Left ventricle myocardium inferior (tissue), 1 donor: ENCODE measurements at regions not wholly inside any gene's neighbourhood (a gene's known extent, or its start where the extent isn't known, plus 50 kb on each side); places are given as distances from the start of the nearest gene placed in this dataset.
"Not testable (repeated sequence)": the region's sequence is repeated elsewhere in the genome, so short reads cannot be mapped to it uniquely, and the experiment has no call there.

Source experiments
- DNase-seq: peaks from one replicate; pipeline ENCODE4 v3.0.0-alpha.2; 2020
- H3K27ac ChIP-seq: fragments of 200-600 bp; replicated peaks from 2 replicates; pipeline ENCODE4 v1.8.0; 2021
- H3K27me3 ChIP-seq: fragments of 200-600 bp; 2 replicates; pipeline ENCODE4 v1.8.0; 2021; ENCODE audit warnings: low read depth
- H3K36me3 ChIP-seq: fragments of 200-600 bp; 2 replicates; pipeline ENCODE4 v1.8.0; 2021
- H3K4me1 ChIP-seq: fragments of 200-600 bp; 2 replicates; pipeline ENCODE4 v1.8.0; 2021
- H3K4me3 ChIP-seq: fragments of 200-600 bp; 2 replicates; pipeline ENCODE4 v1.8.0; 2021; ENCODE audit warnings: mild to moderate bottlenecking, moderate library complexity
- H3K9me3 ChIP-seq: fragments of 200-600 bp; replicated peaks from 2 replicates; pipeline ENCODE4 v1.8.0; 2021
- intact Hi-C: fragments of 100-400 bp; cut with micrococcal nuclease; formaldehyde crosslinking; loops from one replicate; pipeline ENCODE4 v1.11.0; 2022
- TF ChIP-seq, protein P1 (sequence below): fragments of 200-600 bp; IDR thresholded peaks from 2 replicates; pipeline ENCODE4 v1.8.0; 2021; ENCODE audit warnings: antibody characterized with exemption, mild to moderate bottlenecking, borderline replicate concordance
- donor health status: DM: no; HTN: yes; CAD: no; lungs with severe emphysema.

DNA sequence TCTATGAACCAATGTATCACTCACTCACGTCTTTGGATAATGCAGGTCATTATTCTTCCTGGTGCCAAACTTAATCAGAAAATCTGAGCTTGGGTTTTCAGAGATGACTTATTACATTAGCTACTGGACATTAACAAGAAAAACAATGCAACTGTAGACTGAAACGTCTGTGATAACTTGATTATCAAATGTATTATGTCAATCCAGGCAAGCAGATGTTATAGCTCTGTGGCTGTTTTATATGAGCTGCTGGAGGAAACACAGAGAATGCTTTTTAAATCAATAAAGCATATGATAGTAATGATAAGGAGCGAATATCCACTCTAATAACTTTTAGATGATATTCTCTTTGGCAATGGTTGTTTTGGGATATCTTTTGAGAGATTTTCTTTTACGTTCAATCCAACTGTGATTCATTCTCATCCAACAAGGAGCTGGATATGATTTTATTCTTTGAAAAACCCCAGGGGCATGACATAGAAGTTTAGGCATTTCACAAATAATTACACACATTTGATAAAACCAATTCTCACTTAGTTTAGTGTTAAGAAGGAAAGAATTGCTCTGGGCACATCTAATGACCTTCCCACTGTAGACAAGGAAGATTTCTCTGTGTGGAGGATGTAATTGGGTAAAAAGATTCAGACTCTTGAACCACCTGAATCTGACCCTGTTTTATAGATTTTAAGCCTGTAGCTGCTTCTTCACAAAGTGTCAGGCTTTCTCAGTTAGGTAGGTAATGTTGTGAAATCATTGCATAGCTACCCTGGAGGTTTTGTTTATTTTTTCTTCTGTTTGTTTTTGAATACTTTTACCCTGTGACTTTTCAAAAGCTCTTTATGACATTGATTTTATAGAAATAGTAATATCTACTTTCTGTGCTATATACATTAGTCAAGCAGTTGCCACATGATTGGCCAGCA, 1124.7 kb downstream of the DNAJB9 start:
- intact Hi-C loops, result no loop called here
- no peak for DNase-seq
- Histone ChIP-seq H3K9me3 (peaks cover 5% of the 10 kb centered on the region), H3K4me1 (no peaks in the 10 kb centered on the region), H3K27ac (no peak overlapping the region), H3K27me3 (no peaks in the 10 kb centered on the region), H3K36me3 (no peaks in the 10 kb centered on the region), H3K4me3 (no peak overlapping the region)
- TF ChIP-seq, protein P1, sequence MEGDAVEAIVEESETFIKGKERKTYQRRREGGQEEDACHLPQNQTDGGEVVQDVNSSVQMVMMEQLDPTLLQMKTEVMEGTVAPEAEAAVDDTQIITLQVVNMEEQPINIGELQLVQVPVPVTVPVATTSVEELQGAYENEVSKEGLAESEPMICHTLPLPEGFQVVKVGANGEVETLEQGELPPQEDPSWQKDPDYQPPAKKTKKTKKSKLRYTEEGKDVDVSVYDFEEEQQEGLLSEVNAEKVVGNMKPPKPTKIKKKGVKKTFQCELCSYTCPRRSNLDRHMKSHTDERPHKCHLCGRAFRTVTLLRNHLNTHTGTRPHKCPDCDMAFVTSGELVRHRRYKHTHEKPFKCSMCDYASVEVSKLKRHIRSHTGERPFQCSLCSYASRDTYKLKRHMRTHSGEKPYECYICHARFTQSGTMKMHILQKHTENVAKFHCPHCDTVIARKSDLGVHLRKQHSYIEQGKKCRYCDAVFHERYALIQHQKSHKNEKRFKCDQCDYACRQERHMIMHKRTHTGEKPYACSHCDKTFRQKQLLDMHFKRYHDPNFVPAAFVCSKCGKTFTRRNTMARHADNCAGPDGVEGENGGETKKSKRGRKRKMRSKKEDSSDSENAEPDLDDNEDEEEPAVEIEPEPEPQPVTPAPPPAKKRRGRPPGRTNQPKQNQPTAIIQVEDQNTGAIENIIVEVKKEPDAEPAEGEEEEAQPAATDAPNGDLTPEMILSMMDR, result no peak

DNA sequence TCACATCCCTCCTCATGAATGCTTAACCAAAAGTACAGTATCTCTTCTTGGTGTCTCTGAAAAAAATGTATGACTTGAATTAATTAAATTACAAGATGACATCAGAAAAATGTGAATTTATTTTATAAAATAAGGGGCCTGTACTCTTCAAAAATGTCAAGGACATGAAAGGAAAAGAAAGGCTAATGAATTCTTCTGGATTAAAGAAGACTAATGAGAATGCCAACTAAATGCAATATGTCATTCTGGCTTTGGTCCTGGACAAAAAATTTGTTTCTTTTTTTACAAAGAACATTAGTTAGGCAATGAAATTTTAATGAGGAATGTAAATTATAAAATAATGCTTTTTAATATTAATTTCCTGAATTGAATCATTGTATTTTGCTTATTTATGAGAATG, 1125.7 kb downstream of the DNAJB9 start:
- H3K9me3 ChIP-seq, result peaks cover 8% of the 10 kb centered on the region
- TF ChIP-seq, protein P1, result no peak

DNA sequence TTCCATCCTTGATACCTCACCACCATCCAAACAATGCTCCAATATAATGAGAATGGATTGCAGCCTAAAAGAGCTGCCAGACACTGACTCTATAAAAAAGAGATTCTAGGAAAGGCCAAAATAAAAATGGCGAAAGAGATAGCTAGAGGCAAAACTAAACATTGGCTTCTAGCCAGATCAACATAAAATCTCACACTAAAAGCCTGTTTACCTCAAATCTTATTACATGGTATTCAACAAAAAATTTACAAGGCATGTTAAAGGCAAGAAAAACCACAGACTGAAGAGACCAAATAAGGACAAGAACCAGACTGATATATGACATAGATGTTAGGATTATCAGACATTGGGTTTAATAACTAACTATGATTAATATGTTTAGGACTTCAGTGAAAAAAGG, 1127.0 kb downstream of the DNAJB9 start:
- peaks cover 5% of the 10 kb centered on the region for H3K9me3 ChIP-seq
- H3K27me3 ChIP-seq, result no peaks in the 10 kb centered on the region
- H3K36me3 ChIP-seq, result no peaks in the 10 kb centered on the region
- intact Hi-C loops, result no loop called here
- no peaks in the 10 kb centered on the region for H3K4me1 ChIP-seq
- DNase-seq, result no peak
- H3K27ac ChIP-seq, result no peak overlapping the region
- no peak overlapping the region for H3K4me3 ChIP-seq
- TF ChIP-seq, protein P1, result no peak

More for the DNA sequence above, 1125.7 kb downstream of the DNAJB9 start:
- H3K36me3 ChIP-seq, result no peaks in the 10 kb centered on the region
- intact Hi-C loops, result no loop called here
- no peaks in the 10 kb centered on the region for H3K4me1 ChIP-seq
- no peak overlapping the region for H3K4me3 ChIP-seq
- no peak for DNase-seq
- no peaks in the 10 kb centered on the region for H3K27me3 ChIP-seq
- no peak overlapping the region for H3K27ac ChIP-seq

DNA sequence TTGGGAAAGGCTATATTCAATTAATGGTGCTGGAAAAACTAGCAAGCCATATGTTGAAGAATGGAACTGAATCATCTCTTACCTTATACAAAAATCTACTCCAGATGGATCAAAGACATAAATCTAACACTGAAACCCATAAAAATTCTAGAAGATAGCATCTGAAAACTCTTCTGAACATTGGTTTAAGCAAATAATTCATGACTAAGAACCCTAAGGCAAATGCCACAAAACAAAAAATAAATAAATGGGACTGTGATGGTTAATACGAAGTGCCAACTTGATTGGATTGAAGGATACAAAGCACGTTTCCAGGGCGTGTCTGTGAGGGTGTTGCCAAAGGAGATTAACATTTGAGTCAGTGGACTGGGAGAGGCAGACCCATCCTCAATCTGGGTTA, 1130.0 kb downstream of the DNAJB9 start:
- no peaks in the 10 kb centered on the region for H3K4me1 ChIP-seq
- intact Hi-C loops, result no loop called here

DNA sequence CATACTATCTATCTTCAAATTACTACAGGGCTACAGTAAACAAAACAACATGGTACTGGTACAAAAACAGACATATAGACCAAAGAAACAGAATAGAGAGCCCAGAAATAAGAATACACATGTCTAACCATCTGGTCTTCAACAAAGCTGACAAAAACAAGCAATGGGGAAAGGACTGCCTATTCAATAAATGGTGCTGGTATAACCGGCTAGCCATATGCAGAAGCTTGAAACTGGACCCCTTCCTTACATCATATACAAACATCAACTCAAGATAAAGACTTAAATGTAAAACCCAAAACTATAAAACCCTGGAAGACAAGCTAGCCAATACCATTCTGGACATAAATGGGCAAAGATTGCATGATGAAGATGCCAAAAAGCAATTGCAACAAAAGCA, 1143.7 kb downstream of the DNAJB9 start:
- TF ChIP-seq, protein P1, result no peak
- H3K27me3 ChIP-seq, result no peaks in the 10 kb centered on the region
- H3K4me1 ChIP-seq, result no peaks in the 10 kb centered on the region
- H3K9me3 ChIP-seq, result no peaks in the 10 kb centered on the region
- no peaks in the 10 kb centered on the region for H3K36me3 ChIP-seq
- no peak overlapping the region for H3K27ac ChIP-seq
- intact Hi-C loops, result no loop called here
- H3K4me3 ChIP-seq, result no peak overlapping the region
- DNase-seq, result no peak

More for the DNA sequence above, 1130.0 kb downstream of the DNAJB9 start:
- Histone ChIP-seq H3K36me3 (no peaks in the 10 kb centered on the region), H3K27me3 (no peaks in the 10 kb centered on the region), H3K4me3 (no peak overlapping the region), H3K9me3 (peaks cover 5% of the 10 kb centered on the region), H3K27ac (no peak overlapping the region)
- DNase-seq, result no peak
- TF ChIP-seq, protein P1, result no peak

DNA sequence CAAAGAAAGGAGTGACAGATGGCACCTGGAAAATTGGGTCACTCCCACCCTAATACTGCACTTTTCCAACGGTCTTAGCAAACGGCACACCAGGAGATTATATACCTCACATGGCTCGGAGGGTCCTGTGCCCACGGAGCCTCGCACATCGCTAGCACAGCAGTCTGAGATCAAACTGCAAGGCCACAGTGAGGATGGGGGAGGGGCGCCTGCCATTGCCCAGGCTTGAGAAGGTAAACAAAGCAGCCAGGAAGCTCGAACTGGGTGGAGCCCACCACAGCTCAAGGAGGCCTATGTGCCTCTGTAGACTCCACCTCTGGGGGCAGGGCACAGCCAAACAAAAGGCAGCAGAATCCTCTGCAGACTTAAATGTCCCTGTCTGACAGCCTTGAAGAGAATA, 1149.7 kb downstream of the DNAJB9 start:
- H3K4me3 ChIP-seq, H3K27me3 ChIP-seq, H3K27ac ChIP-seq, H3K9me3 ChIP-seq, H3K36me3 ChIP-seq, intact Hi-C loops, H3K4me1 ChIP-seq, DNase-seq: not testable (repeated sequence)
